K562 (cell line): ENCODE measurements at regions not wholly inside any gene's neighbourhood (a gene's known extent, or its start where the extent isn't known, plus 50 kb on each side); places are given as distances from the start of the nearest gene placed in this dataset.

ENCODE experiments used
- ATAC-seq: fragments of 200-7000 bp; cut with Tn5 transposase; 3 replicates; pipeline ENCODE4 v1.9.1; 2020; ENCODE audit warnings: moderate library complexity
- BruUV-seq: library from RNA; stranded (reverse); fragments of 400-500 nt; replicated peaks from 2 replicates; lab custom pipeline; 2021; lab: Mats Ljungman, UMichigan
- CTCF ChIA-PET: fragments of 300-600 bp; formaldehyde crosslinking; extraction: SDS; loops from one replicate; lab custom pipeline; 2021; ENCODE audit warnings: low intra/inter-chr PET ratio; lab: Yijun Ruan, JAX
- POLR2A ChIA-PET: fragments of 300-600, 350-650 bp; sonication (Branson Sonifier 250); formaldehyde crosslinking; extraction: SDS; loops from one replicate; lab custom pipeline; 2021; ENCODE audit warnings: antibody characterized with exemption, inconsistent platforms; lab: Yijun Ruan, JAX
- DNase-seq, 4 experiments: peaks; one replicate each; pipeline versions ENCODE4 v3.0.0 to v3.0.0-alpha.2; 2011 to 2018; ENCODE audit warnings: low spot score in 3 of 4, mixed read lengths in 3 of 4; ENCODE audit errors: extremely low read depth in 1 of 4
- FAIRE-seq: peaks from 2 replicates; lab custom pipeline; 2011; peaks lifted over from hg19 to GRCh38; lab: Jason Lieb, UNC
- H2AFZ ChIP-seq: 2 replicates; pipeline ENCODE4 v1.6.0; 2011; ENCODE audit warnings: low read depth, low read length, control low read depth, inconsistent platforms
- H3K27ac ChIP-seq: fragments of 200-600 bp; 3 replicates; pipeline ENCODE4 v1.8.0; 2011; ENCODE audit warnings: low read depth, mild to moderate bottlenecking, control low read depth, inconsistent platforms, low read length, moderate library complexity, mixed read lengths; ENCODE audit errors: extremely low read depth
- H3K27me3 ChIP-seq, 2 experiments: fragments of 300-600 bp in 1 of 2; 2 replicates in 1 of 2; 3 replicates in 1 of 2; pipeline versions ENCODE4 v1.6.0 to v1.8.0; 2011; ENCODE audit warnings: inconsistent platforms in 2 of 2, low read length in 2 of 2, mild to moderate bottlenecking in 1 of 2, mixed read lengths in 1 of 2, moderate library complexity in 1 of 2; ENCODE audit not compliant: control insufficient read depth in 2 of 2, insufficient read depth in 2 of 2
- H3K36me3 ChIP-seq: fragments of 300-600 bp; 3 replicates; pipeline ENCODE4 v1.8.0; 2011; ENCODE audit warnings: mild to moderate bottlenecking, low read length, inconsistent platforms; ENCODE audit not compliant: control insufficient read depth, insufficient read depth
- H3K4me1 ChIP-seq, 2 experiments: fragments of 200-600 bp in 1 of 2; replicated peaks in 1 of 2; 2 replicates in 1 of 2; 3 replicates in 1 of 2; pipeline versions ENCODE4 v1.5.1 to v1.8.0; 2011; ENCODE audit warnings: inconsistent platforms in 2 of 2, low read length in 2 of 2, mild to moderate bottlenecking in 1 of 2, mixed read lengths in 1 of 2, moderate library complexity in 1 of 2; ENCODE audit not compliant: control insufficient read depth in 2 of 2, insufficient read depth in 2 of 2
- H3K4me2 ChIP-seq: 2 replicates; pipeline ENCODE4 v1.6.1; 2011; ENCODE audit warnings: low read length, control low read depth, inconsistent platforms, mixed read lengths; ENCODE audit not compliant: insufficient read depth
- H3K4me3 ChIP-seq: fragments of 200-600 bp; sonication (generic), shearing (Covaris generic); 2 replicates; pipeline ENCODE4 v1.5.1; 2016; ENCODE audit warnings: control low read depth, inconsistent platforms
- H3K79me2 ChIP-seq: fragments of 200-600 bp; 3 replicates; pipeline ENCODE4 v1.8.0; 2011; ENCODE audit warnings: low read length, inconsistent platforms; ENCODE audit not compliant: control insufficient read depth, insufficient read depth
- H3K9ac ChIP-seq, 2 experiments: 2 replicates each; pipeline versions ENCODE4 v1.6.0 to v1.6.1; 2011; ENCODE audit warnings: low read depth in 2 of 2, low read length in 2 of 2, control low read depth in 1 of 2, inconsistent platforms in 1 of 2, mild to moderate bottlenecking in 1 of 2, mixed read lengths in 1 of 2; ENCODE audit not compliant: insufficient read depth in 1 of 2
- H3K9me1 ChIP-seq: one replicate; pipeline ENCODE4 v1.6.0; 2011; ENCODE audit warnings: inconsistent platforms, mild to moderate bottlenecking, low read length, moderate library complexity; ENCODE audit not compliant: control insufficient read depth, insufficient read depth
- H3K9me3 ChIP-seq: replicated peaks from 2 replicates; pipeline ENCODE4 v1.5.1; 2011; ENCODE audit warnings: low read depth, low read length, inconsistent platforms; ENCODE audit not compliant: control insufficient read depth, insufficient read depth
- H4K20me1 ChIP-seq: replicated peaks from 2 replicates; pipeline ENCODE4 v1.6.1; 2011; ENCODE audit warnings: low read length, inconsistent platforms, mixed read lengths; ENCODE audit not compliant: control insufficient read depth, insufficient read depth
- CCAR2 ChIP-seq: fragments of 200-400 bp; formaldehyde crosslinking; IDR thresholded peaks from 2 replicates; pipeline ENCODE4 v1.6.1; 2017; ENCODE audit warnings: mild to moderate bottlenecking, low read depth, low read length
- FOXJ3 ChIP-seq: sonication (generic); formaldehyde crosslinking; IDR thresholded peaks from 2 replicates; pipeline ENCODE4 v1.4.0; 2020; ENCODE audit warnings: mild to moderate bottlenecking, missing genetic modification reagents
- NRF1 ChIP-seq, 2 experiments: fragments of 450-650 bp; IDR thresholded peaks in 1 of 2; conservative IDR thresholded peaks in 1 of 2; 2 replicates each; pipeline ENCODE4 v1.6.1; 2014; ENCODE audit warnings: mild to moderate bottlenecking in 2 of 2
- ZNF384 ChIP-seq: IDR thresholded peaks from 2 replicates; pipeline ENCODE4 v1.6.1; 2012; ENCODE audit warnings: low read depth, low read length, improper control_type of control experiment
- ZNF696 ChIP-seq: fragments of 250-450 bp; sonication (Bioruptor Pico); conservative IDR thresholded peaks from 2 replicates; pipeline ENCODE4 v1.4.0; 2020; ENCODE audit warnings: mild to moderate bottlenecking, moderate library complexity
- WGBS: fragments of 100-300 bp; shearing (Covaris generic); methylation state at CpG from one replicate; pipeline ENCODE4 v1.1.6; 2016; ENCODE audit warnings: low coverage, mixed read lengths; ENCODE audit not compliant: insufficient coverage; ENCODE audit errors: missing lambda C conversion rate; 5-methylcytosine and 5-hydroxymethylcytosine counted together
- in situ Hi-C: fragments of 300-500 bp; cut with MboI; formaldehyde crosslinking; loops from 4 replicates; pipeline ENCODE4 v1.15.0; 2018; ENCODE audit warnings: inconsistent platforms, mixed read lengths
- intact Hi-C: fragments of 100-400 bp; cut with micrococcal nuclease; formaldehyde crosslinking; loops from 2 replicates; pipeline ENCODE4 v1.14.2; 2022

GRCh38 chr9:106737516-106737915, 125.5 kb upstream of the ZNF462 start:
- in situ Hi-C loops (no loop called here), intact Hi-C loops (no loop called here)
- WGBS = 0% methylated on average over 3 of the region's 3 CpGs
- Histone ChIP-seq H3K27ac (no peak overlapping the region), H3K4me2 (no peak overlapping the region), H4K20me1 (no peaks in the 10 kb centered on the region), H3K36me3 (no peaks in the 10 kb centered on the region), H3K27me3 (no peaks in the 10 kb centered on the region), H3K4me1 (no peaks in the 10 kb centered on the region), H3K9ac (no peak overlapping the region), H2AFZ (no peak overlapping the region), H3K9me1 (no peaks in the 10 kb centered on the region), H3K4me3 (no peak overlapping the region), H3K79me2 (no peaks in the 10 kb centered on the region)
- no peak for FAIRE-seq
- BruUV-seq = no TSS peak
- ChIA-PET POLR2A (no interaction called here), CTCF (no interaction called here)
- DNase-seq = no peak
- no peak for TF ChIP-seq FOXJ3 (CRISPR knock-in tag)
- no peak for TF ChIP-seq ZNF696
- TF ChIP-seq CCAR2 = no peak
- TF ChIP-seq NRF1 (conservative IDR thresholded peaks at IDR 0.05 in 1 of 2, IDR thresholded peaks at IDR 0.05 in 1 of 2) = no peak
- TF ChIP-seq, all 486 proteins: peak for 0
- ATAC-seq = no peak
- no peaks in the 10 kb centered on the region for H3K9me3 ChIP-seq

GRCh38 chr9:106738109-106738508, 124.9 kb upstream of the ZNF462 start:
- no peak overlapping the region for H3K27ac ChIP-seq
- H3K36me3 ChIP-seq = no peaks in the 10 kb centered on the region
- CTCF ChIA-PET = no interaction called here
- no peaks in the 10 kb centered on the region for H3K79me2 ChIP-seq
- no peaks in the 10 kb centered on the region for H3K27me3 ChIP-seq
- ATAC-seq = no peak
- no TSS peak for BruUV-seq
- H3K4me3 ChIP-seq = no peak overlapping the region
- POLR2A ChIA-PET = no interaction called here
- no peaks in the 10 kb centered on the region for H4K20me1 ChIP-seq
- WGBS = 0% methylated on average over 1 of the region's 1 CpG
- H3K9ac ChIP-seq = no peak overlapping the region
- H3K4me2 ChIP-seq = no peak overlapping the region
- no peak for FAIRE-seq
- no peaks in the 10 kb centered on the region for H3K9me1 ChIP-seq
- no peaks in the 10 kb centered on the region for H3K9me3 ChIP-seq
- in situ Hi-C loops = no loop called here
- no peaks in the 10 kb centered on the region for H3K4me1 ChIP-seq
- no peak for DNase-seq
- intact Hi-C loops = no loop called here
- no peak for TF ChIP-seq ZNF384
- H2AFZ ChIP-seq = no peak overlapping the region
